HCT116 (cell line): ENCODE measurements at regions not wholly inside any gene's neighbourhood (a gene's known extent, or its start where the extent isn't known, plus 50 kb on each side); places are given as distances from the start of the nearest gene placed in this dataset.

Experiments
- ATAC-seq: fragments of 200-7000 bp; cut with Tn5 transposase; 2 replicates; pipeline ENCODE4 v1.9.1; 2020; ENCODE audit warnings: mild to moderate bottlenecking, moderate library complexity
- BruUV-seq: library from RNA; stranded (reverse); fragments of 400-500 nt; replicated peaks from 2 replicates; lab custom pipeline; 2021; lab: Mats Ljungman, UMichigan
- CTCF ChIA-PET: fragments of 300-600 bp; sonication (Branson Sonifier 250); formaldehyde crosslinking; loops from one replicate; lab custom pipeline; 2021; ENCODE audit warnings: antibody characterized with exemption; lab: Charles Lee
- POLR2A ChIA-PET: fragments of 300-600, 350-600 bp; sonication (Branson Sonifier 250); formaldehyde crosslinking; loops from one replicate; lab custom pipeline; 2021; ENCODE audit warnings: antibody characterized with exemption; lab: Charles Lee
- RAD21 ChIA-PET, 2 experiments: fragments of 300-600 bp; sonication (Branson Sonifier 250); formaldehyde crosslinking; loops; one replicate each; lab custom pipeline; 2023; ENCODE audit warnings: low total read pairs in 2 of 2; ENCODE audit not compliant: uncharacterized antibody in 2 of 2, unreplicated experiment in 2 of 2, low non-redundant PET in 1 of 2; lab: Charles Lee
- DNase-seq: peaks from one replicate; pipeline ENCODE4 v3.0.0-alpha.2; 2010; ENCODE audit warnings: low read depth, low spot score
- H2AFZ ChIP-seq: fragments of 200-600 bp; shearing (Covaris generic), sonication (generic); 2 replicates; pipeline ENCODE4 v1.6.1; 2017; ENCODE audit warnings: low read depth, mixed run types, mixed read lengths, antibody characterized with exemption, low read length; ENCODE audit not compliant: poor library complexity, severe bottlenecking
- H3K27ac ChIP-seq: 2 replicates; pipeline ENCODE4 v1.5.1; 2012; ENCODE audit warnings: low read depth, low read length
- H3K27me3 ChIP-seq: fragments of 200-600 bp; sonication (generic); 2 replicates; pipeline ENCODE4 v1.6.1; 2016; ENCODE audit warnings: mixed run types, low read length, mixed read lengths; ENCODE audit not compliant: insufficient read depth
- H3K36me3 ChIP-seq, 2 experiments: fragments of 200-500 bp in 1 of 2; fragments of 200-600 bp in 1 of 2; sonication (Bioruptor generic) in 1 of 2; sonication (generic) in 1 of 2; 2 replicates each; pipeline versions ENCODE4 v1.5.1 to v1.6.1; 2014 to 2016; ENCODE audit warnings: low read length in 2 of 2, inconsistent platforms in 1 of 2, mixed read lengths in 1 of 2, mixed run types in 1 of 2; ENCODE audit not compliant: insufficient read depth in 2 of 2, control insufficient read depth in 1 of 2
- H3K4me1 ChIP-seq, 2 experiments: fragments of 200-600 bp in 1 of 2; sonication (generic) in 1 of 2; 2 replicates each; pipeline versions ENCODE4 v1.5.1 to v1.6.1; 2012 to 2017; ENCODE audit warnings: low read length in 2 of 2, inconsistent platforms in 1 of 2, mild to moderate bottlenecking in 1 of 2, mixed read lengths in 1 of 2, mixed run types in 1 of 2, moderate library complexity in 1 of 2; ENCODE audit not compliant: insufficient read depth in 2 of 2, control insufficient read depth in 1 of 2
- H3K4me2 ChIP-seq: fragments of 200-600 bp; sonication (generic); 2 replicates; pipeline ENCODE4 v1.6.1; 2017; ENCODE audit warnings: mixed run types, low read length, mixed read lengths
- H3K4me3 ChIP-seq, 2 experiments: fragments of 200-600 bp in 1 of 2; sonication (generic) in 1 of 2; replicated peaks in 1 of 2; 2 replicates each; pipeline ENCODE4 v1.5.1; 2011 to 2016; ENCODE audit warnings: low read length in 2 of 2, control low read depth in 1 of 2, low read depth in 1 of 2, mild to moderate bottlenecking in 1 of 2, mixed read lengths in 1 of 2, mixed run types in 1 of 2
- H3K79me2 ChIP-seq: fragments of 200-600 bp; sonication (generic); 2 replicates; pipeline ENCODE4 v1.6.1; 2017; ENCODE audit warnings: mild to moderate bottlenecking, mixed run types, low read length, moderate library complexity, mixed read lengths; ENCODE audit not compliant: insufficient read depth
- H3K9ac ChIP-seq: fragments of 200-600 bp; sonication (generic); 2 replicates; pipeline ENCODE4 v1.6.1; 2016; ENCODE audit warnings: low read length, mixed read lengths
- H3K9me2 ChIP-seq: fragments of 200-600 bp; sonication (generic), shearing (Covaris generic); 2 replicates; pipeline ENCODE4 v1.6.1; 2017; ENCODE audit warnings: mixed run types, mild to moderate bottlenecking, moderate library complexity; ENCODE audit not compliant: insufficient read depth
- H3K9me3 ChIP-seq, 2 experiments: fragments of 200-500 bp in 1 of 2; fragments of 200-600 bp in 1 of 2; sonication (Bioruptor generic) in 1 of 2; sonication (generic) in 1 of 2; 2 replicates each; pipeline ENCODE4 v1.6.1; 2014 to 2017; ENCODE audit warnings: low read length in 2 of 2, mixed read lengths in 2 of 2, inconsistent platforms in 1 of 2, low read depth in 1 of 2, mild to moderate bottlenecking in 1 of 2, mixed run types in 1 of 2, moderate library complexity in 1 of 2; ENCODE audit not compliant: control insufficient read depth in 1 of 2, insufficient read depth in 1 of 2
- H4K20me1 ChIP-seq: fragments of 200-600 bp; sonication (generic), shearing (Covaris generic); 2 replicates; pipeline ENCODE4 v1.6.1; 2017; ENCODE audit warnings: mixed run types, mild to moderate bottlenecking, moderate library complexity; ENCODE audit not compliant: insufficient read depth
- CBX3 ChIP-seq: IDR thresholded peaks from 2 replicates; pipeline ENCODE4 v1.6.1; 2012; ENCODE audit warnings: low read depth
- CTCF ChIP-seq, 3 experiments: fragments of 200-600 bp in 1 of 3; sonication (generic) in 1 of 3; IDR thresholded peaks in 2 of 3; conservative IDR thresholded peaks in 1 of 3; 2 replicates each; pipeline ENCODE4 v1.5.1; 2012 to 2017; ENCODE audit warnings: low read depth in 2 of 3, low read length in 2 of 3, antibody characterized with exemption in 1 of 3, borderline replicate concordance in 1 of 3, control low read depth in 1 of 3, mild to moderate bottlenecking in 1 of 3, mixed read lengths in 1 of 3, mixed run types in 1 of 3, moderate library complexity in 1 of 3; ENCODE audit not compliant: insufficient read depth in 1 of 3
- ELF1 ChIP-seq: IDR thresholded peaks from 2 replicates; pipeline ENCODE4 v1.6.1; 2012; ENCODE audit warnings: low read depth, borderline replicate concordance
- EZH2 ChIP-seq: fragments of 200-600 bp; sonication (generic); IDR thresholded peaks from 2 replicates; pipeline ENCODE4 v1.6.1; 2017; ENCODE audit warnings: antibody characterized with exemption, mixed run types
- EZH2phosphoT487 ChIP-seq: fragments of 200-600 bp; IDR thresholded peaks from 2 replicates; pipeline ENCODE4 v1.6.1; 2018; ENCODE audit warnings: antibody characterized with exemption, borderline replicate concordance
- POLR2A ChIP-seq: IDR thresholded peaks from 2 replicates; pipeline ENCODE4 v1.7.0; 2011; ENCODE audit warnings: borderline replicate concordance; ENCODE audit not compliant: insufficient read depth, insufficient read length; ENCODE audit errors: extremely low read depth
- POLR2AphosphoS5 ChIP-seq: IDR thresholded peaks from 2 replicates; pipeline ENCODE4 v1.6.1; 2011; ENCODE audit warnings: mild to moderate bottlenecking, low read depth, low read length, moderate library complexity
- RAD21 ChIP-seq: IDR thresholded peaks from 2 replicates; pipeline ENCODE4 v1.6.1; 2012; ENCODE audit warnings: low read depth, mild to moderate bottlenecking
- TCF7L2 ChIP-seq: IDR thresholded peaks from 2 replicates; pipeline ENCODE4 v1.7.0; 2011; ENCODE audit warnings: borderline replicate concordance, inconsistent platforms; ENCODE audit not compliant: insufficient read depth, insufficient read length; ENCODE audit errors: extremely low read depth
- ZBTB33 ChIP-seq: IDR thresholded peaks from 2 replicates; pipeline ENCODE4 v1.6.1; 2011; ENCODE audit warnings: mild to moderate bottlenecking, low read length, moderate library complexity; ENCODE audit not compliant: insufficient replicate concordance; ENCODE audit errors: extremely low read depth
- intact Hi-C: fragments of 100-400 bp; cut with micrococcal nuclease; formaldehyde crosslinking; loops from 2 replicates; pipeline ENCODE4 v1.10.0; 2022
- TF ChIP-seq, protein P1 (sequence below): IDR thresholded peaks from 2 replicates; pipeline ENCODE4 v1.6.1; 2012; ENCODE audit warnings: low read depth
- TF ChIP-seq, protein P2 (sequence below): IDR thresholded peaks from 2 replicates; pipeline ENCODE4 v1.6.1; 2012

GRCh38 chr3:76487446-76487845, 552.5 kb upstream of the ROBO2 start (continued):
- TF ChIP-seq, protein P1, sequence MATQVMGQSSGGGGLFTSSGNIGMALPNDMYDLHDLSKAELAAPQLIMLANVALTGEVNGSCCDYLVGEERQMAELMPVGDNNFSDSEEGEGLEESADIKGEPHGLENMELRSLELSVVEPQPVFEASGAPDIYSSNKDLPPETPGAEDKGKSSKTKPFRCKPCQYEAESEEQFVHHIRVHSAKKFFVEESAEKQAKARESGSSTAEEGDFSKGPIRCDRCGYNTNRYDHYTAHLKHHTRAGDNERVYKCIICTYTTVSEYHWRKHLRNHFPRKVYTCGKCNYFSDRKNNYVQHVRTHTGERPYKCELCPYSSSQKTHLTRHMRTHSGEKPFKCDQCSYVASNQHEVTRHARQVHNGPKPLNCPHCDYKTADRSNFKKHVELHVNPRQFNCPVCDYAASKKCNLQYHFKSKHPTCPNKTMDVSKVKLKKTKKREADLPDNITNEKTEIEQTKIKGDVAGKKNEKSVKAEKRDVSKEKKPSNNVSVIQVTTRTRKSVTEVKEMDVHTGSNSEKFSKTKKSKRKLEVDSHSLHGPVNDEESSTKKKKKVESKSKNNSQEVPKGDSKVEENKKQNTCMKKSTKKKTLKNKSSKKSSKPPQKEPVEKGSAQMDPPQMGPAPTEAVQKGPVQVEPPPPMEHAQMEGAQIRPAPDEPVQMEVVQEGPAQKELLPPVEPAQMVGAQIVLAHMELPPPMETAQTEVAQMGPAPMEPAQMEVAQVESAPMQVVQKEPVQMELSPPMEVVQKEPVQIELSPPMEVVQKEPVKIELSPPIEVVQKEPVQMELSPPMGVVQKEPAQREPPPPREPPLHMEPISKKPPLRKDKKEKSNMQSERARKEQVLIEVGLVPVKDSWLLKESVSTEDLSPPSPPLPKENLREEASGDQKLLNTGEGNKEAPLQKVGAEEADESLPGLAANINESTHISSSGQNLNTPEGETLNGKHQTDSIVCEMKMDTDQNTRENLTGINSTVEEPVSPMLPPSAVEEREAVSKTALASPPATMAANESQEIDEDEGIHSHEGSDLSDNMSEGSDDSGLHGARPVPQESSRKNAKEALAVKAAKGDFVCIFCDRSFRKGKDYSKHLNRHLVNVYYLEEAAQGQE = no peak
- TF ChIP-seq CBX3 (no peak), RAD21 (no peak), POLR2A (no peak), CTCF (IDR thresholded peaks at IDR 0.05 in 2 of 3, conservative IDR thresholded peaks at IDR 0.05 in 1 of 3; ENCODE audit: borderline replicate concordance in 1 of 3, insufficient read depth in 1 of 3, low read depth in 2 of 3, low read length in 2 of 3) (no peak), ELF1 (no peak)

DNA sequence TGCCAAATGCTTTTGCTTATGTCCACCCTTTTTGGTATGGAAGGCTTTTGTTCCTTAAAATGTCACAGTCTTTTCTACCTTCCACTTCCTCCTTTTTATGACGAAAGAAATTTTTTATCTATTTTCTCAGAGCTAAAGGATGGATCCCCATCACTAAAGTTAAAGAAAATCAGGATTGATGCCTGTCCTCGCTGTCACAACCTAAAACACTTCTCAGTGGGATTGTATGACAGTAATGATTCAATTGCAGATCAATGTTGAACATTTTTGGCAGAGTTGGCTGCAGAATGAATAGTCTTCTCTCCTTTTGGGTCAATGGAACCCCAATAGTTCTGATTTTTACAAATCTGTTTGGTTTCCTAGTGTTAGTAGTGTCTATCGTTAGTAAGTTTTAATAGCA, 549.8 kb upstream of the ROBO2 start:
- Histone ChIP-seq H4K20me1 (no peaks in the 10 kb centered on the region), H2AFZ (no peak overlapping the region), H3K9me2 (no peaks in the 10 kb centered on the region), H3K9ac (no peak overlapping the region), H3K27ac (no peak overlapping the region), H3K4me1 (no peaks in the 10 kb centered on the region), H3K79me2 (no peaks in the 10 kb centered on the region), H3K4me2 (no peak overlapping the region), H3K4me3 (no peak overlapping the region), H3K36me3 (no peaks in the 10 kb centered on the region), H3K27me3 (no peaks in the 10 kb centered on the region), H3K9me3 (peaks cover 4 to 14% of the 10 kb centered on the region in 2 experiments; a peak in 2 of 4 replicates)
- RAD21 ChIA-PET = no interaction called here
- POLR2A ChIA-PET = no interaction called here
- ATAC-seq = no peak
- BruUV-seq = no TSS peak
- CTCF ChIA-PET = no interaction called here
- intact Hi-C loops = no loop called here
- no peak for DNase-seq
- TF ChIP-seq EZH2phosphoT487 (no peak), ZBTB33 (no peak), POLR2AphosphoS5 (no peak), TCF7L2 (no peak), CBX3 (no peak), POLR2A (no peak), ELF1 (no peak), EZH2 (no peak)
- TF ChIP-seq, protein P2, sequence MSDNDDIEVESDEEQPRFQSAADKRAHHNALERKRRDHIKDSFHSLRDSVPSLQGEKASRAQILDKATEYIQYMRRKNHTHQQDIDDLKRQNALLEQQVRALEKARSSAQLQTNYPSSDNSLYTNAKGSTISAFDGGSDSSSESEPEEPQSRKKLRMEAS = no peak
- TF ChIP-seq, protein P1 = no peak
